GM21526 (cell line): ENCODE measurements at regions not wholly inside any gene's neighbourhood (a gene's known extent, or its start where the extent isn't known, plus 50 kb on each side); places are given as distances from the start of the nearest gene placed in this dataset.
"Not testable (repeated sequence)": the region's sequence is repeated elsewhere in the genome, so short reads cannot be mapped to it uniquely, and the experiment has no call there.

ENCODE experiments used
- ATAC-seq: cut with Tn5 transposase; IDR thresholded peaks from one replicate; pipeline ENCODE4 v1.9.1; 2021; ENCODE audit warnings: moderate library complexity; ENCODE audit not compliant: unreplicated experiment, low FRiP score

DNA sequence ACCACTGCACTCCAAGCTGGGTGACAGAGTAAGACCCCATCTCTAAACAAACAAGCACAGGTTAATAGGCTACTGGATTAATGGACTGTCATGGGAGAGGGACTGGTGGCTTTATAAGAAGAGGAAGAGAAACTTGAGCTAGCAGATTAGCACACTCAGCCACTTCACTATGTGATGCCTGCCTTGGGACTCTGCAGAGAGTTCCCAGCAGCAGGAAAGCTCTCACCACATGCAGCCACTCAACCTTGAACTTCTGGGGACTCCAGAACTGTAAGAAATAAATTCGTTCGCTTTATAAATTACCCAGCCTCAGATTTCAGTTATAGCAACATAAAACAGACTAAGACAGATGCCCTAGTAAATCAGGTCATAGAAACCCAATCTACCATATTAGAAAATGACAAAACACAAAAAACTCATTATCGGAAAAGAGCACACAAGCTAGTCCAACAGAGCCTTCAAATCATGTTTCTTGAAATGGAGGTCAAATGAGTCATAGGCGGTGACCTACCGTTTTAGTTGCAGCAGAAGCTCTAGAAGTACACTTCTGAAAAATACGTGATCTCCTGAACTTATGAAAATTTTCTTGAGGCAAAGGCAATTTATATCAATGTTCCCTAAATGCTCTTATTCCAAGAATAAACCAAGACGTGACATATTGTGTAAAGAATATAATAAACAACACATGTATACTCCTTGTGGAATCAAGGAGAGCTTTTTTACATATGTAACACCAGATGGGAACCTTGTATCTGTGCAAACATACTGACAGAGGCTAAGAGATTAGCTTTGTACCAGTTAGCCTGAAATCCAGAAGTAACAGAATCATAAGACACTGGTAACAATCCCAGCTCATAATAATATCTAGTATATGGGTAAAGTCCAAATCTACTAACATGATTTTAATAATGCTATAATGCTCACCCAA, 340.9 kb upstream of the SGCG start:
- no peak for ATAC-seq

GRCh38 chr13:22846551-22846950, 334.2 kb upstream of the SGCG start:
- ATAC-seq = no peak

DNA sequence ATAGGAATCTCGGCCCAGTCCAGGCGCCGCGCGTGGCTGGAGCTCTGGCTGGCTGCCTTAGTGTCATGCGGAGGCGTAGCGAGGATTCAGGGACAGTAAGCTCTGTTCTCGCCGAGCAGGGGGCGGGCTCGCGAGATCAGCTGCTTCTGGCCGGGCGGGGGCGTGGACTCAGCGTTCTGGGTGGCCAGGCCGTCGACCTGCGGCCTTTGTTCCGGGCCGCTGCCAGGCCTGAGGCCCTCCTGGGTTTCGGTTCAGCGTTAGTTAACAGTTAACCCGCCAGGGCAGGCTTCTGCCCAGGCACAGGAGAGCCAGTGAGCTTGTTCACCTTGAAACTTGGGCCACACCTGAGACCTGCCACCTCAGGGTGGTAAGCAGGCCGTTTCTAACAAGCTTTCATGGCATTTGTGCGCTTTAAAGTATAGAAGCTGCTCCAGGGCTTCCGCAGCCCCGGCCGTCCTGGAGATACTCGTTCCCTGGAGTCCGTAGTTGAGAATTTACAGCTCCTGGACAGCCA, 332.2 kb upstream of the SGCG start:
- no peak for ATAC-seq

DNA sequence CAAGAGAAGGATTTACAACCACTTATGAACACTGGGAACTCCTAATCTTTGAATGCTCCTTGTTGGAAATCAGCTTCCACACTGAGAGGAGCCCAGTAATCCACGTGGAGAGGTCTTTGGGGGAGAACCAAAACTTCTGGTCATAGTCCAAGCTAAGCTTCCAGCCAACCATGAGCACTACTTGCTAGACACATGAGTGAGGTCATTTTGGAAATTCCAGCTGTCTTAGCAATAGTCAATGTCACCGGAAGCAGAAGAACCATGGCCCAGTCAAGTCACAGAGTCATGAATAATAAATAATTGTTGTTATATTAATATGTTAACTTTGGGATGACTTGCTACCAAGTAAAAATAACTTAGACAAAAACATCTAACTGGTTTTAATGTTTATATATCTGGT, 324.9 kb upstream of the SGCG start:
- ATAC-seq = no peak

DNA sequence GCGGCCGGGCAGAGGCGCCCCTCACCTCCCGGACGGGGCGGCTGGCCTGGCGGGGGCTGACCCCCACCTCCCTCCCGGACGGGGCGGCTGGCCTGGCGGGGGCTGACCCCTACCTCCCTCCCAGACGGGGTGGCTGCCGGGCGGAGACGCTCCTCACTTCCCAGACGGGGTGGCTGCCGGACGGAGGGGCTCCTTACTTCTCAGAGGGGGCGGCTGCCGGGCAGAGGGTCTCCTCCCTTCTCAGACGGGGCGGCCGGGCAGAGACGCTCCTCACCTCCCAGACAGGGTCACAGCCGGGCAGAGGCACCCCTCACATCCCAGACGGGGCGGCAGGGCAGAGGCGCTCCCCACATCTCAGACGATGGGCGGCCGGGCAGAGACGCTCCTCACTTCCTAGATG, 321.8 kb upstream of the SGCG start:
- not testable (repeated sequence) for ATAC-seq

- not testable (repeated sequence) for ATAC-seq
These were observed 321.4 kb upstream of the SGCG start for GRCh38 chr13:22859411-22859810.

DNA sequence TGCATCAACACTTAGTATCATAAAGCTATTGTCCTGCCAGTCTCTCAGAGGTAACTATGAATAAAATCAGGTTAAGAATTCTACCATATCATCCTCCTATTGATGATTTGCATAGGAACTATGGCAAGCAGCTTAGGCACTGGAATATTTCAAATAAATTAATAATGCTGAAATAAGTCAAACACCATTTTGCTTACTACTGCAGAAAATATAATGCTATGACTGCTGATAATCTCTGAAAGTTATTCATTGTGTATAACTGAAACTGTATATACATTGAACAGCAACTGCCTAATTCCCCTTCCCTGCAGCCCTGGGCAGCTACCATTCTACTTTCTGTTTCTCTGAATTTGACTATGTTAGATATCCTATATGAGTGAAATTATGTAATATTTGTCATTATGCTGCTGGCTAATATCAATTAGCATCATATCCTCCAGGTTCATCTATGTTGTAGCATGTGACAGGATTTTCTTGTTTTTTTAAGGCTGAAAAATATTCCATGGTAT, 318.8 kb upstream of the SGCG start:
- no peak for ATAC-seq

GRCh38 chr13:22862478-22862877, 318.3 kb upstream of the SGCG start:
- no peak for ATAC-seq

DNA sequence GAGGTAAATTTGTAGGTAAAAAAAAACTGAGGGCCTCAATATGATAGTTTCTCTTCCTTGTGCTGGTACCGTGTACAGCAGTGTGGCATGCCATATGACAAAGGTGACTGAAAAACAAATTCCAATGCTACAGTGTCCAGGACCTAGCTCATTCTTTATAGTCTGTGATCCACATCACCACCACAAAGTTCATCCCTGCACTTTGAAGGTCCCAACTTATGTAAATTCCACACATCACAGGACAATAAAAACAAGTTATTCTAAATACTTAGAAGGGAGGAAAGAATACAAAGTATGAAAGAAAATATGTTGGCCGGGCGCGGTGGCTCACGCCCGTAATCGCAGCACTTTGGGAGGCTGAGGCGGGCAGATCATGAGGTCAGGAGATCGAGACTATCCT, 314.6 kb upstream of the SGCG start:
- no peak for ATAC-seq

- ATAC-seq = no peak
These were observed 309.5 kb upstream of the SGCG start for GRCh38 chr13:22871231-22871630.

DNA sequence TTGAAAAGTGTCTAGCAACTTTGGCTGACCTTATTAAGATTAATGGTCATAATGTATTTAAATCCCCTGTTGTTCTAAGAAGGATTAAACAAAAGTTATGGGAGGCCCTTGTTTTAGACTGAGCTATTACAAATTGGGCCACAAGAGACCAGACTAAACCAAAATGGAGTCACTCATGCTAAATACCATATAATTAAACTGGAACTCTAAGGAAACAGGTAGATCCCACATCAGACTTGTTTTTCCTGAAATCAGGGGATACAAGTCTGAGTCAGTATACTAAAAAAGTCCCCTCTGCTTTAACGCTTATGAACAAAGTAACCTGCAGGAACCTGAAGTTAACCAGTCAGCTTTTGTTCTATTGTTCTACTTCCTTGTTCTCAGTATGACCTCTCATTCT, 305.9 kb upstream of the SGCG start:
- ATAC-seq = no peak

GRCh38 chr13:22877421-22877820, 303.4 kb upstream of the SGCG start:
- no peak for ATAC-seq

DNA sequence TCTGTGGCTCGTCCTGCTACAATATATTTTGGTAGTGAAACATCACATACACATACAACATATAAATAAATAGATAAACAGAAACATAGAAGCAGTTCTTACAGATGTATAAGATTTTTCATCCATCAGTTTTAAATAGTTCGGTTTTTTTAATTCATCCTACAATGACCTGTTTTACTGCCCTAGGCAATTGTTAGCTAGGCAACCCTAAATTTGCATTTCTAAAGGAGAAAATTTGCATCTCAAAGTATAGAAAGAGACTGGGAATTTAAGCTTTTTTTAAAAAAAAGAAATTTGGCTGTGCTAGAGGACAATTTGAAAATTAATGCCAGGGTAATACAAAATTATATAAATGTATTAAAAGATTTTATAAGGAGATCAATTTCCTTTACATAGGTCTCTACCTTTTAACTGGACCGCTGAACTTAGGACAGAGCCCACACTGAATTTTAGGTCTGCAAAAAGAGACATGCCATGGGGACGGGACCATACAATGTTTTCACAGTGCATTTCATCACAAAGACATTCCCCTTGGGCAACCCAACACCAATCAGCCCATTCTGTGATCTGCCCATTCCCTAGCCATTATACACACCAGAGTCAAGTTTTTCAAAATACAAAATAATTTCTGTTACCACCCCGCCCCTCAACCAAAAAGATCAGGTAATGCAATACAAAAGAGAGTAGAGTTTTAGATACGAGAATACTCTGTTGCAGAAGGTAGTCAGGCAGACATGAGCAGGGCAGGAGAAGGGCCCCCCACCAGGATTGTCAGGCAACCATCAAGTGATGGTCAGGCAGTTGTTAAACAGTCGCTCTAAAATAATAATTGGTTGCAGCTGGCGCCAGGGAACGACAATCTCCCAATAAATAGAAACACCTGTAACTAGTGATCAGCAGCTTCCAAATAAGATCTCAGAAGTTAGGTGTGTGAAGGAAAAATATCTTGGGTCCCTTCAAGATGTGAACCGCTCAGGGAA, 299.7 kb upstream of the SGCG start:
- ATAC-seq = no peak

- not testable (repeated sequence) for ATAC-seq
These were observed 298.8 kb upstream of the SGCG start for GRCh38 chr13:22881721-22882608.

DNA sequence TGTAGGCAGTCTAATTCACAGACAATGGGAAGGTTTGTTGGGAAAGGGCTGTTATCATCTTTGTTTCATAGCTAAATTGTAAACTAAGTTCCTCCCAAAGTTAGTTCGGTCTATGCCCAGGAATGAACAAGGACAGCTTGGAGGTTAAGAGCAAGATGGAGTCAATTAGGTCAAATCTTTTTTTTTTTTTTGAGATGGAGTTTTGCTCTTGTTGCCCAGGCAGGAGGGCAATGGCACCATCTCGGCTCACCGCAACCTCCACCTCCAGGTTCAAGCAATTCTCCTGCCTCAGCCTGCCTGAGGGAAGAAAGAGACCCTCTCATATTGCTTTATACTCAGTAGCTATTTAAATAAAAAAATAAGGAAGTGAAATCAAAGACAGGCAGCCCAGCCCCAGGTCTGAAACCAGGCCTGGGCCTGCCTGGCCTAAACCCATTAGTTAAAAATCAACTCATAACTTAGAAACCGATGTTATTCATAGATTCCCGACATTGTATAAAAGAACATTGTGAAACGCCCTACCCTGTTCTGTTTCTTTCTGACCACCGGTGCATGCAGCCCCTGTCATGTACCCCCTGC, 297.4 kb upstream of the SGCG start:
- no peak for ATAC-seq

GRCh38 chr13:22883956-22884355, 296.8 kb upstream of the SGCG start:
- ATAC-seq = no peak

DNA sequence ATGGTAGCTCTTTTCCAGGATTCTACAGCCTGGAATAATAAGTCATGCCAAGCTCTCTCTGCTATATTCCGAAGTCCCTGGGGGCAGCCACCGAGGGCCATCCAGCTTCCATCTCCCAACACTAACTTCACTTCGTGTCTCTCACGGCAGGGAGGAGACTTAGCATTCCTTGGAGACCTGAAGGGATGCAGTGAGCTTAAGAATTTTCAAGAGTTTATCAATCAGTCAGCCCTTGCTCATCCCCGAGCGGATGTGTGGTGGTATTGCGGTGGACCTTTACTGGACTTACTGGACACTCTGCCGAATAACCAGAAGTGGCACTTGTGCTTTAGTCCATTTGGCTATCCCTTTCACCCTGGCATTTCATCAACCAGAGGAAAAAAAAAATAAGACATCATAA, 294.7 kb upstream of the SGCG start:
- ATAC-seq = not testable (repeated sequence)

- ATAC-seq = not testable (repeated sequence)
These were observed 291.4 kb upstream of the SGCG start for GRCh38 chr13:22889376-22889775.

DNA sequence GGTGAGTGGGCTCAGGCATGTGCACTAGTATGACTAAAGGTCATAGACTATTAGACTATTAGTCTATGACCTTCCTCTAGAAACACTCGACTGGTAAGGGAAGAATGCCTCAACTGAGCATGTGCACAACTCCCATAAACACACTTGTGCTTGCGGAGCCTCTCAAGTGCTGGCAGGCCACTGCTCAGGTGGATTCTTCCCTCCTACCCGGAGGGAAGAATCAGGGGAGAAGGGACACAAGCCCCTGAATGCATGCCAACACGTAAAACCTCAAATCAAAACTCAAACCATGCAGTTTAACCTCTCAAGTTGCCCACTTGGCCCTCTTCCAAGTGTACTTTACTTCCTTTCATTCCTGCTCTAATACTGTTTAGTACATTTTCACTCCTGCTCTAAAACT, 287.6 kb upstream of the SGCG start:
- ATAC-seq = no peak

- no peak for ATAC-seq
These were observed 287.0 kb upstream of the SGCG start for GRCh38 chr13:22893777-22894176.
